ENCODE measurements at regions not wholly inside any gene's neighbourhood (a gene's known extent, or its start where the extent isn't known, plus 50 kb on each side); places are given as distances from the start of the nearest gene placed in this dataset.
A peak's percentile ranks its signal among the peaks of the same experiment; 100 is the strongest.

- Histone ChIP-seq H3K27ac (peak overlapping the region in 1 of 12 donors; percentile 27), H3K36me3 (no peaks in the 10 kb centered on the region), H3K4me3 (no peak overlapping the region), H3K9me3 (no peaks in the 10 kb centered on the region), H3K27me3 (no peaks in the 10 kb centered on the region), H3K4me1 (peaks cover 0 to 10% (median 0%) of the 10 kb centered on the region in 12 donors)
- intact Hi-C loops (cut with DNase I) = no loop called here
- ATAC-seq = peak in 2 of 4 donors; percentile 37 to 42
- no peak for TF ChIP-seq CTCF (IDR thresholded peaks at IDR 0.05)
- no peak for TF ChIP-seq POLR2A (IDR thresholded peaks at IDR 0.05)
- whole genome bisulfite sequencing, 4 donors = 62 to 70% (median 66%) methylated on average over 1 of the region's 1 CpG
- no peak for DNase-seq
Measured at GRCh38 chr7:20466543-20467021, 135.9 kb downstream of the ITGB8 start.

GRCh38 chr7:20470082-20470481 is 139.4 kb downstream of the ITGB8 start:
- 38 to 57% (median 44%) methylated on average over 1 of the region's 1 CpG for WGBS, 4 donors

DNA sequence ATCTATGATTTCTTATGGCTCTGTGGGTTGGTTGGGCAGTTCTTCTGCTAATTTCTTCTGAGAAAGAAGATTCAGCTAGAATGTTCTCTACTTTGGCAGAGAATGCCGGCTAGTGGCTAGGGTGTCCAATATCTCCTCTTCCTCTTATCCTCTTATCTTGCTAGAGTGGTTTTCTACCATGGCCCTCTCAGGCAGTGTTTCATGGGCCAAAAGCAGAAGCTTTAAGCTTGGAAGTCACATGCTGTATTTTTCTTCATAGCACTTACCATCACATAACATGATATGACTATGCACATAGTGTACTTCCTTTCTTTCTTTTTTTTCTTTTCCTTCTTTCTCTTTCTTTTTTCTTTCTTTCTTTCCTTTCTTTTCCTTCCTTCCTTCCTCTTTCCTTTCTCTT is 140.0 kb downstream of the ITGB8 start:
- intact Hi-C loops (cut with DNase I) = no loop called here
- no peak for ATAC-seq
- no peaks in the 10 kb centered on the region for H3K36me3 ChIP-seq
- H3K27ac ChIP-seq = peak overlapping the region in 1 of 12 donors; percentile 68
- DNase-seq = no peak
- TF ChIP-seq CTCF (IDR thresholded peaks at IDR 0.05) (no peak), POLR2A (IDR thresholded peaks at IDR 0.05) (no peak)
- no peak overlapping the region for H3K4me3 ChIP-seq
- no peaks in the 10 kb centered on the region for H3K27me3 ChIP-seq
- no peaks in the 10 kb centered on the region for H3K9me3 ChIP-seq
- peaks cover 0 to 10% (median 0%) of the 10 kb centered on the region in 12 donors for H3K4me1 ChIP-seq
- 45 to 60% (median 52%) methylated on average over 1 of the region's 1 CpG for WGBS, 4 donors

More at GRCh38 chr7:20470082-20470481, 139.4 kb downstream of the ITGB8 start:
- H3K4me1 ChIP-seq = peaks cover 0 to 10% (median 0%) of the 10 kb centered on the region in 12 donors
- intact Hi-C loops (cut with DNase I) = no loop called here
- H3K27me3 ChIP-seq = no peaks in the 10 kb centered on the region
- H3K9me3 ChIP-seq = no peaks in the 10 kb centered on the region
- no peak overlapping the region for H3K4me3 ChIP-seq
- TF ChIP-seq CTCF (IDR thresholded peaks at IDR 0.05) (no peak), POLR2A (IDR thresholded peaks at IDR 0.05) (no peak)
- DNase-seq (no peak), ATAC-seq (no peak)
- H3K27ac ChIP-seq = peak overlapping the region in 1 of 12 donors; percentile 68
- H3K36me3 ChIP-seq = no peaks in the 10 kb centered on the region

DNA sequence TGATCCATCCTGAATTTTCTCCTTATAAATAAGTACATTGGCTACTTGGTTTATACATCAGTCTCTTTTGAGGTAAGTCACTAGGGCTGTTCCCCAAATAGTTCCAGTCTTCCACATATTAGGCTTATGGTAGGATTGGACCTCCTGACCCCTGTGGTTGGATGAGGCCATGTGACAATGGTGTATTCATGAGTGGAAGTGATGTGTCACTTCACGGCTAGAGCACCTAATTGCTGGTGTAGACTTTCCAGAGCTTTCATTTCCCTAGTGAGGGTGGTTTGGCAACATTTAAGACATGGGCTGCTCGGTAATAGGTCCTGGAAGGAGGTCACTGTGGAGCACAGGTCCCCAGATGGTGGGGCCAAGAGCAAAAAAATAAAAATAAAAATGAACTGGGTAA is 141.2 kb upstream of the ABCB5 start:
- intact Hi-C loops (cut with DNase I) = no loop called here

More for the DNA sequence above, 141.2 kb upstream of the ABCB5 start:
- peaks cover 0 to 6% (median 0%) of the 10 kb centered on the region in 12 donors for H3K4me1 ChIP-seq
- no peak overlapping the region for H3K4me3 ChIP-seq
- no peaks in the 10 kb centered on the region for H3K36me3 ChIP-seq
- H3K9me3 ChIP-seq = no peaks in the 10 kb centered on the region
- no peak for DNase-seq
- no peak for TF ChIP-seq POLR2A (IDR thresholded peaks at IDR 0.05)
- no peak for TF ChIP-seq CTCF (IDR thresholded peaks at IDR 0.05)
- ATAC-seq = no peak
- H3K27me3 ChIP-seq = no peaks in the 10 kb centered on the region
- 53 to 61% (median 58%) methylated on average over 2 of the region's 2 CpGs for WGBS, 4 donors
- H3K27ac ChIP-seq = no peak overlapping the region
